ENCODE measurements at regions not wholly inside any gene's neighbourhood (a gene's known extent, or its start where the extent isn't known, plus 50 kb on each side); places are given as distances from the start of the nearest gene placed in this dataset.

DNA sequence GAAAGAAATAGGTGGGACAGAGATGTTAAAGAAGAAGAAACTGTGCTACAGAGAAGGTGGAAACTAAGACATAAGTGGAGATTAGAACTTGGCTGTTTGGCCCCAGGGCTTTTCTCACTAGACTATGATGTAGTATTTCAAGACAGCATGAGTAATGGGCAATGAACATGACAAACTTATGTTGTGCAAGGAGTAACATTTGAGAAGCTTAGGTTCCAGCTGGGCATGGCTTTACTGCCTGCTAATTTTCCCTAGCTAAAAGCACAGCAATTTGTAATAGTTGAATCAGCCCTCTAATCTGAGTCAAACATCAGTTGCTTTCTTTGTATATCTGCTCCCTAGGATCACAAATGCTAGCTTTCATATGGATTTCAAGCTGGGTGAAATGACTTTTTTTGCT, 294.3 kb upstream of the BMP2 start:
- no peak for TF ChIP-seq RCOR1 (IDR thresholded peaks at IDR 0.05; ENCODE audit: low read depth, low read length)
- TF ChIP-seq, protein P1, sequence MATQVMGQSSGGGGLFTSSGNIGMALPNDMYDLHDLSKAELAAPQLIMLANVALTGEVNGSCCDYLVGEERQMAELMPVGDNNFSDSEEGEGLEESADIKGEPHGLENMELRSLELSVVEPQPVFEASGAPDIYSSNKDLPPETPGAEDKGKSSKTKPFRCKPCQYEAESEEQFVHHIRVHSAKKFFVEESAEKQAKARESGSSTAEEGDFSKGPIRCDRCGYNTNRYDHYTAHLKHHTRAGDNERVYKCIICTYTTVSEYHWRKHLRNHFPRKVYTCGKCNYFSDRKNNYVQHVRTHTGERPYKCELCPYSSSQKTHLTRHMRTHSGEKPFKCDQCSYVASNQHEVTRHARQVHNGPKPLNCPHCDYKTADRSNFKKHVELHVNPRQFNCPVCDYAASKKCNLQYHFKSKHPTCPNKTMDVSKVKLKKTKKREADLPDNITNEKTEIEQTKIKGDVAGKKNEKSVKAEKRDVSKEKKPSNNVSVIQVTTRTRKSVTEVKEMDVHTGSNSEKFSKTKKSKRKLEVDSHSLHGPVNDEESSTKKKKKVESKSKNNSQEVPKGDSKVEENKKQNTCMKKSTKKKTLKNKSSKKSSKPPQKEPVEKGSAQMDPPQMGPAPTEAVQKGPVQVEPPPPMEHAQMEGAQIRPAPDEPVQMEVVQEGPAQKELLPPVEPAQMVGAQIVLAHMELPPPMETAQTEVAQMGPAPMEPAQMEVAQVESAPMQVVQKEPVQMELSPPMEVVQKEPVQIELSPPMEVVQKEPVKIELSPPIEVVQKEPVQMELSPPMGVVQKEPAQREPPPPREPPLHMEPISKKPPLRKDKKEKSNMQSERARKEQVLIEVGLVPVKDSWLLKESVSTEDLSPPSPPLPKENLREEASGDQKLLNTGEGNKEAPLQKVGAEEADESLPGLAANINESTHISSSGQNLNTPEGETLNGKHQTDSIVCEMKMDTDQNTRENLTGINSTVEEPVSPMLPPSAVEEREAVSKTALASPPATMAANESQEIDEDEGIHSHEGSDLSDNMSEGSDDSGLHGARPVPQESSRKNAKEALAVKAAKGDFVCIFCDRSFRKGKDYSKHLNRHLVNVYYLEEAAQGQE (IDR thresholded peaks at IDR 0.05) = no peak
- TF ChIP-seq, protein P2, sequence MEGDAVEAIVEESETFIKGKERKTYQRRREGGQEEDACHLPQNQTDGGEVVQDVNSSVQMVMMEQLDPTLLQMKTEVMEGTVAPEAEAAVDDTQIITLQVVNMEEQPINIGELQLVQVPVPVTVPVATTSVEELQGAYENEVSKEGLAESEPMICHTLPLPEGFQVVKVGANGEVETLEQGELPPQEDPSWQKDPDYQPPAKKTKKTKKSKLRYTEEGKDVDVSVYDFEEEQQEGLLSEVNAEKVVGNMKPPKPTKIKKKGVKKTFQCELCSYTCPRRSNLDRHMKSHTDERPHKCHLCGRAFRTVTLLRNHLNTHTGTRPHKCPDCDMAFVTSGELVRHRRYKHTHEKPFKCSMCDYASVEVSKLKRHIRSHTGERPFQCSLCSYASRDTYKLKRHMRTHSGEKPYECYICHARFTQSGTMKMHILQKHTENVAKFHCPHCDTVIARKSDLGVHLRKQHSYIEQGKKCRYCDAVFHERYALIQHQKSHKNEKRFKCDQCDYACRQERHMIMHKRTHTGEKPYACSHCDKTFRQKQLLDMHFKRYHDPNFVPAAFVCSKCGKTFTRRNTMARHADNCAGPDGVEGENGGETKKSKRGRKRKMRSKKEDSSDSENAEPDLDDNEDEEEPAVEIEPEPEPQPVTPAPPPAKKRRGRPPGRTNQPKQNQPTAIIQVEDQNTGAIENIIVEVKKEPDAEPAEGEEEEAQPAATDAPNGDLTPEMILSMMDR (IDR thresholded peaks at IDR 0.05) = no peak
- no peak for TF ChIP-seq EHMT2 (IDR thresholded peaks at IDR 0.05; ENCODE audit: low read depth)
- TF ChIP-seq POLR2A (IDR thresholded peaks at IDR 0.05; ENCODE audit: low read length) = no peak
- TF ChIP-seq PHF8 (IDR thresholded peaks at IDR 0.05; ENCODE audit: borderline replicate concordance, low read depth) = no peak
- TF ChIP-seq CEBPB (IDR thresholded peaks at IDR 0.05) = no peak
- TF ChIP-seq ZFP36 (IDR thresholded peaks at IDR 0.05; ENCODE audit: borderline replicate concordance, partially characterized antibody) = no peak
- TF ChIP-seq SMC3 (IDR thresholded peaks at IDR 0.05) = no peak

All from A549 (cell line).